HFFc6 (cell line): ENCODE measurements at regions not wholly inside any gene's neighbourhood (a gene's known extent, or its start where the extent isn't known, plus 50 kb on each side); places are given as distances from the start of the nearest gene placed in this dataset.
A peak's percentile ranks its signal among the peaks of the same experiment; 100 is the strongest.

Experiments used
- DNase-seq: peaks from one replicate; pipeline ENCODE4 v3.0.0-alpha.2; 2018
- H3K27ac Mint-ChIP-seq: 2 replicates; pipeline ENCODE4 v1.8.0; 2020; ENCODE audit warnings: mild to moderate bottlenecking, mixed read lengths
- H3K27me3 Mint-ChIP-seq: 2 replicates; pipeline ENCODE4 v1.8.0; 2021; ENCODE audit warnings: mild to moderate bottlenecking, moderate library complexity, mixed read lengths; ENCODE audit not compliant: insufficient read depth
- H3K36me3 Mint-ChIP-seq: 2 replicates; pipeline ENCODE4 v1.8.0; 2021; ENCODE audit warnings: low read depth, mixed read lengths
- H3K4me1 Mint-ChIP-seq: 2 replicates; pipeline ENCODE4 v1.8.0; 2020; ENCODE audit warnings: low read depth, mixed read lengths
- H3K4me3 Mint-ChIP-seq: 2 replicates; pipeline ENCODE4 v1.8.0; 2020; ENCODE audit warnings: mild to moderate bottlenecking, moderate library complexity, mixed read lengths
- H3K9me3 Mint-ChIP-seq: 2 replicates; pipeline ENCODE4 v1.8.0; 2020; ENCODE audit warnings: mild to moderate bottlenecking, mixed read lengths
- CTCF ChIP-seq: fragments of 200-600 bp; sonication (generic); IDR thresholded peaks from 2 replicates; pipeline ENCODE4 v1.5.0; 2021; ENCODE audit warnings: antibody characterized with exemption, mild to moderate bottlenecking

- TF ChIP-seq CTCF = no peak
- H3K27me3 Mint-ChIP-seq = no peaks in the 10 kb centered on the region; the same call in 1 of the 2 replicates
- peak overlapping the region; percentile 41 for H3K4me3 Mint-ChIP-seq
- peaks cover 70% of the 10 kb centered on the region for H3K4me1 Mint-ChIP-seq
- H3K27ac Mint-ChIP-seq = peak overlapping the region; percentile 77
- peaks cover 8% of the 10 kb centered on the region for H3K9me3 Mint-ChIP-seq
- H3K36me3 Mint-ChIP-seq = peaks cover 55% of the 10 kb centered on the region
- peak; percentile 66 for DNase-seq
These were observed 478.4 kb upstream of the THBS1 start for GRCh38 chr15:39102431-39102830.

GRCh38 chr15:39106950-39107349 is 473.9 kb upstream of the THBS1 start:
- Mint-ChIP-seq H3K4me1 (peaks cover 69% of the 10 kb centered on the region), H3K27me3 (no peaks in the 10 kb centered on the region; the same call in 1 of the 2 replicates), H3K27ac (no peak overlapping the region), H3K9me3 (peaks cover 8% of the 10 kb centered on the region), H3K4me3 (no peak overlapping the region), H3K36me3 (peaks cover 62% of the 10 kb centered on the region)
- no peak for TF ChIP-seq CTCF
- DNase-seq = no peak

DNA sequence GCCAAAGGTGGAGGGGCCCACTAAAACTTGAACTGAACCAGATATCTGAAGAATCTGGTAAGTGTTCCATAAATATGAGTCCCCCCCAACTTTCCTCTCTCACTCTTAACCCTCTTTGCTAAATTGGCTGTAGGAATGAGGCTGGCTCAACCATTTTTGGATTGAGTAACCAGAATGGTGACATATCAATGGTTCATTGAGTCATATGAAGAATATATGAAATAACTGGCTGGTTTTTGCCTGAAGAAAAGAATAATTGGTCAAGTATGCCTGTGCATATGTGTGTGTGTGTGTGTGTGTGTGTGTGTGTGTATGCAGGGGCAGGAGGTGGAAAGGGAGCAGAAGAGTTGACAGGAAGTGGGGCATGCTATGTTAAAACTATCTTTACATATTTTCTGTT is 472.9 kb upstream of the THBS1 start:
- no peak for DNase-seq
- H3K27ac Mint-ChIP-seq = no peak overlapping the region
- peaks cover 7% of the 10 kb centered on the region for H3K9me3 Mint-ChIP-seq
- no peaks in the 10 kb centered on the region for H3K27me3 Mint-ChIP-seq
- TF ChIP-seq CTCF = no peak
- H3K4me3 Mint-ChIP-seq = no peak overlapping the region
- H3K4me1 Mint-ChIP-seq = peaks cover 65% of the 10 kb centered on the region
- peaks cover 57% of the 10 kb centered on the region for H3K36me3 Mint-ChIP-seq

- peak; percentile 54 for DNase-seq
- TF ChIP-seq CTCF = no peak
- Mint-ChIP-seq H3K36me3 (peaks cover 43% of the 10 kb centered on the region), H3K27ac (peak overlapping the region; percentile 44), H3K9me3 (peaks cover 5% of the 10 kb centered on the region; the same call in 1 of the 2 replicates), H3K4me1 (peaks cover 74% of the 10 kb centered on the region), H3K4me3 (no peak overlapping the region; the same call in 1 of the 2 replicates), H3K27me3 (no peaks in the 10 kb centered on the region)
These were observed 470.5 kb upstream of the THBS1 start for GRCh38 chr15:39110336-39110735.

DNA sequence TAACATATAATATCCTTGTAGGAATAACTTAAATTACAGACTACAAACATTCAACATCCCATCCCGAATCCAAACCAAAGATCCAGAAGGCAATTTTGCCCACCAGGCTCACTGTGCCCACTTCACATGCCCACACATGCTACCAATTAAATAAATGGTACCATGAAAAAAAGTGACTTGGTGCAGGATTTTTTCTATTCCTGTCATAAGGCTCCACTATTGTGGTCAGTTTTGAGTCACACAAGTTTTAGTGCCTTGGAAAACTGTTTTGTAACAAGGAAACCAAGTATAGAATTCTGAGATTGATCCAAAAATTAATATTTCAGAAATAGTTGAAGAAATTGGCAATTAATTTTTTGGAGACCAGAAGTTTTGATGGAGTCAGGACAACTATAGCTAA is 470.1 kb upstream of the THBS1 start:
- TF ChIP-seq CTCF = no peak
- Mint-ChIP-seq H3K4me1 (peaks cover 78% of the 10 kb centered on the region), H3K27ac (peak overlapping the region; percentile 44), H3K36me3 (peaks cover 41% of the 10 kb centered on the region), H3K27me3 (no peaks in the 10 kb centered on the region), H3K9me3 (peaks cover 5% of the 10 kb centered on the region), H3K4me3 (no peak overlapping the region; the same call in 1 of the 2 replicates)
- DNase-seq = no peak

- Mint-ChIP-seq H3K9me3 (peaks cover 19% of the 10 kb centered on the region), H3K4me3 (peak overlapping the region; percentile 22; the same call in 1 of the 2 replicates), H3K4me1 (peaks cover 85% of the 10 kb centered on the region), H3K27ac (peak overlapping the region; percentile 70), H3K36me3 (peaks cover 34% of the 10 kb centered on the region), H3K27me3 (no peaks in the 10 kb centered on the region)
- DNase-seq = no peak
- no peak for TF ChIP-seq CTCF
These were observed 467.1 kb upstream of the THBS1 start for GRCh38 chr15:39113741-39114140.
